Thymus (tissue), 11 donors: ENCODE measurements at regions not wholly inside any gene's neighbourhood (a gene's known extent, or its start where the extent isn't known, plus 50 kb on each side); places are given as distances from the start of the nearest gene placed in this dataset.

ENCODE experiments used
- DNase-seq, 9 donors: peaks; one replicate each; pipeline ENCODE4 v3.0.0-alpha.2; 2013; ENCODE audit warnings: low spot score in 9 of 9, low read depth in 6 of 9, missing footprints in 1 of 9
- H3K27ac ChIP-seq, 2 donors: one replicate each; pipeline ENCODE4 v1.5.1; 2013; ENCODE audit warnings: control low read depth in 1 of 2, low read depth in 1 of 2, low read length in 1 of 2, mild to moderate bottlenecking in 1 of 2, moderate library complexity in 1 of 2
- H3K27me3 ChIP-seq, 2 donors: one replicate each; pipeline ENCODE4 v1.5.1; 2013; ENCODE audit warnings: low read length in 1 of 2; ENCODE audit not compliant: control insufficient read depth in 2 of 2, insufficient read depth in 1 of 2
- H3K36me3 ChIP-seq, 2 donors: one replicate each; pipeline ENCODE4 v1.5.1; 2013; ENCODE audit warnings: low read length in 1 of 2, mild to moderate bottlenecking in 1 of 2, moderate library complexity in 1 of 2; ENCODE audit not compliant: control insufficient read depth in 2 of 2, insufficient read depth in 2 of 2
- H3K4me1 ChIP-seq, 2 donors: one replicate each; pipeline ENCODE4 v1.5.1; 2013; ENCODE audit warnings: low read length in 2 of 2; ENCODE audit not compliant: control insufficient read depth in 2 of 2, insufficient read depth in 2 of 2
- H3K4me3 ChIP-seq, 2 donors: one replicate each; pipeline ENCODE4 v1.5.1; 2013; ENCODE audit warnings: low read length in 2 of 2, control low read depth in 1 of 2, mild to moderate bottlenecking in 1 of 2
- H3K9me3 ChIP-seq, 2 donors: one replicate each; pipeline ENCODE4 v1.5.1; 2013; ENCODE audit warnings: low read length in 1 of 2, mild to moderate bottlenecking in 1 of 2; ENCODE audit not compliant: control insufficient read depth in 2 of 2, insufficient read depth in 1 of 2
- WGBS: extraction: QIAGEN DNeasy Blood & Tissue Kit; methylation state at CpG from one replicate; pipeline ENCODE4 v1.1.7; 2013; 5-methylcytosine and 5-hydroxymethylcytosine counted together
- donor health status: healthy.

DNA sequence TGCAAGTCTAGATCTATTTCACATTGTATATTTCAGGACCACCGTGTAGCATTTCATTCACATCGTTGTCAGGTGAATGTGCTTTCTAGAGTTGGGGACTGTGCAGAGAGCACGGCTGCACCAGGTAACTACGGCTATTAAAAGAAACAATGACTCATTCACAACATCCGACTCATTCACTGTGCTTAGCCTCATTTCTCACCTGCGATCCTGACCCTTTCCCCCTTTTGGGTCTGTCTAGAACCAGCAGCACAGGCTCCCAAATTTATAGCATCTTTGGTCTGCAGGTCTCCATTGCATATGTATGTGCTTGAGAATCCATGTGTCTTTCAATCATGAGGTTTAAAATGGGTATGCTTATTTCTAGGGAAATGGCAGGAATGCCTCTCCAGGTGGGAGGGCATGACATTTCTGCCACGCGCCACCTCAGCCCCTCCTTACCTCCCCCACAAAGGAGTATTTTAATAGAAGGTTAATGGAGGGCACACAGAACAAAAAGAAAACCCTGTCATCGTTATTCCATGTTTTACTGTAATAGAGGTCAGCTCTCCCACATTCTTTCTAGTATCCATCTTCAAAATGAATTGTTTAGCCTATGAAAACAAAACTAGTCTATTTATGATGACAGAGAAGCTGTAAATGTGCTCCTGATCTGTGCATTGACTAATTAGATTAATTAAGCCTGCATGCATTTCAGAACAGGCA lies 246.7 kb upstream of the EPHA4 start:
- WGBS = 81% methylated on average over 9 of the region's 9 CpGs
- H3K36me3 ChIP-seq = no peaks in the 10 kb centered on the region
- H3K27me3 ChIP-seq = no peaks in the 10 kb centered on the region
- no peak overlapping the region for H3K27ac ChIP-seq
- no peaks in the 10 kb centered on the region for H3K4me1 ChIP-seq
- no peak overlapping the region for H3K4me3 ChIP-seq
- DNase-seq = no peak
- no peaks in the 10 kb centered on the region for H3K9me3 ChIP-seq

DNA sequence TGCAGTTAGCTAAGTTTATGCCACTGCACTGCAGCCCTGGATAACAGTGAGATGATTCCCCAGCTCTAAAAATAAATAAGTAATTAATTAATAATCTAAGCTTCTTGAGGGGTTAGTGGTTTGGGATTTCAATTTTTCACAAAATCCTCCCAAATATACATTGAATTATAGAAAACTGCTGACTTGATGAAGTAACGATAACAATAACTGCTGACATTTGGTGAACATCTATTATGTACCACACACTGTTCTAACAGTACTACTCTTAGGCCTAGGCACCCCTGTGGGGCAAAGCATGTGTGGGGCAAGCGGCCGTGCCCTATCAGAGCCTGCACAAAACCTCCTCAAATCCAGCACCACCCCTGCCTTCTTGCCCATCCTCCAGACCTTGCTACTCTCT lies 245.8 kb upstream of the EPHA4 start:
- DNase-seq = no peak
- no peak overlapping the region for H3K4me3 ChIP-seq
- no peaks in the 10 kb centered on the region for H3K36me3 ChIP-seq
- H3K9me3 ChIP-seq = no peaks in the 10 kb centered on the region
- H3K4me1 ChIP-seq = no peaks in the 10 kb centered on the region
- WGBS = 96% methylated on average over 3 of the region's 3 CpGs
- H3K27me3 ChIP-seq = no peaks in the 10 kb centered on the region
- no peak overlapping the region for H3K27ac ChIP-seq

DNA sequence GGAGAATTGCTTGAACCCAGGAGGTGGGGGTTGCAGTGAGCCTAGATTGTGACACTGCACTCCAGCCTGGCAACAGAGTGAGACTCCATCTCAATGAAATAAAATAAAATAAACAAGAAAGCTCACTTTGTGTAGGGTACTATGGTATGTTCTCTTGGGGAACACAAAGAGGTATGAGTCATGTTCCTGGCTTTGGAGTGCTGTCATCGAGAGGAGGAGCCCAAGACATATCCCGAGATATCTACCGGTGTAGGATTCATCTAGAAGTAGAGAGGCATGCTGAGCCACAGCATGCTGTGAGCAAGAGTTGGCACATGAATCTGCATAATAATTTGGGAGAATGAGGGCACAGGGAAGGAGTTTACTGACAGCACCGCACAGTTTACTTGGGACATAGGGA lies 244.9 kb upstream of the EPHA4 start:
- H3K9me3 ChIP-seq = no peaks in the 10 kb centered on the region
- no peak overlapping the region for H3K4me3 ChIP-seq
- WGBS = 97% methylated on average over 4 of the region's 4 CpGs
- H3K27me3 ChIP-seq = no peaks in the 10 kb centered on the region
- no peaks in the 10 kb centered on the region for H3K36me3 ChIP-seq
- no peaks in the 10 kb centered on the region for H3K4me1 ChIP-seq
- no peak for DNase-seq
- no peak overlapping the region for H3K27ac ChIP-seq

DNA sequence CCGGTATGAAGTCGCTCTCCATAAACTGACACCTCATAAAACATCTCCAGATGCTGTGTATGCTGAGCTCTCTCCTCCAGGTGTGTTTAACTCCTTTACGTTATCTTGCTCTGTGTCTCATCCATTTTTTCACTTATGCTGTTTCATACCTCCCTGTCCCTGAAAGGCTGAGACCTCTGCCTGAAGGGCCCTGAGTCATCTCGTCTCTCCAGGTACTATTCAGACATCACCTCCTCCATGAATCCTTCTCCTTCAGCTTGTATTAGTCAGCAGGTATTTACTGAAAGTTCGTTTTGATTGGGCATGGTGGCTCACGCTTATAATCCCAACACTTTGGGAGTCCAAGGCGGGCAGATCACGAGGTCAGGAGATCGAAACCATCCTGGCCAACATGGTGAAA lies 244.5 kb upstream of the EPHA4 start:
- no peak overlapping the region for H3K27ac ChIP-seq
- H3K36me3 ChIP-seq = no peaks in the 10 kb centered on the region
- H3K4me3 ChIP-seq = no peak overlapping the region
- WGBS = 87% methylated on average over 9 of the region's 9 CpGs
- H3K4me1 ChIP-seq = no peaks in the 10 kb centered on the region
- no peaks in the 10 kb centered on the region for H3K27me3 ChIP-seq
- DNase-seq = no peak
- H3K9me3 ChIP-seq = no peaks in the 10 kb centered on the region

DNA sequence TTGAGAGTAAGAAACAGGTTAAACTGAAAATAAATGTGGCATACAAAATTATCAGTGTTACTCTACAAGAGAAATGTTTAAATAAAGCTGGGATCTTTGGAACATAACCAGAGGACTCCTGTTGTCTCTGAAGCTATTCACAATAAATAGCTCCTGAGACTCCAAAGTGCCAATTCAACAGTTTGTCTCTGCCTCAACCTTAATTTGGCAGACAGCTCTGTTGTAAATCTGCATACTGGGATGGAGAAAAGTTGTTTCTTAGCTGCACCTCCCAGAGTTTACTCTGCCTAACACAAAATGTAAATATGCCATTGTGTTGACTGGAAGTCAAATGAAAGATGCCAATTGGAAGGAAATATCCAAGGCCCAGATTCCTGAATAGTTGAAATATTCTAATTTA lies 238.5 kb upstream of the EPHA4 start:
- no peaks in the 10 kb centered on the region for H3K36me3 ChIP-seq
- no peaks in the 10 kb centered on the region for H3K9me3 ChIP-seq
- no peaks in the 10 kb centered on the region for H3K4me1 ChIP-seq
- no peak for DNase-seq
- no peak overlapping the region for H3K27ac ChIP-seq
- H3K27me3 ChIP-seq = no peaks in the 10 kb centered on the region
- no peak overlapping the region for H3K4me3 ChIP-seq

DNA sequence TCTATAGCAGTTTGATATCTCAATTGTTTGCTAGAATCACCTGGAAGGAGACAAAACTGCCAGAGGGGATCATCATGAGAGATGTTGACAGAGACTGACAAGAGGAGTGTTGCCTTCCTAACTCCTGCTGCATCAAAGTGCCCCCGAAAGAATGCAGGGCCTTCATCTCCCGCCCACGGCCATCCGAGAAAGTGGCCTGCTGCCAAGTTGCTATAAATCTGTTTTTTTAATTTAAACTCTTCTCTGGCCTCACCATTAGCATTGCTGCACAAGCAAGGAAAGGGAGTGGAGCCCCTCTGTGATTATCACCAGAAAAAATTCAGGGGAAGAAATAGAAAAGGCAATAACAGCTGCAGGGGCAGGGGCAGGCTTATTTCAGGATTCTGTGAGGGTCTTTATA lies 238.1 kb upstream of the EPHA4 start:
- DNase-seq = no peak
- Histone ChIP-seq H3K9me3 (no peaks in the 10 kb centered on the region), H3K4me1 (no peaks in the 10 kb centered on the region), H3K27ac (no peak overlapping the region), H3K27me3 (no peaks in the 10 kb centered on the region), H3K4me3 (no peak overlapping the region), H3K36me3 (no peaks in the 10 kb centered on the region)
- WGBS = 85% methylated on average over 4 of the region's 4 CpGs

DNA sequence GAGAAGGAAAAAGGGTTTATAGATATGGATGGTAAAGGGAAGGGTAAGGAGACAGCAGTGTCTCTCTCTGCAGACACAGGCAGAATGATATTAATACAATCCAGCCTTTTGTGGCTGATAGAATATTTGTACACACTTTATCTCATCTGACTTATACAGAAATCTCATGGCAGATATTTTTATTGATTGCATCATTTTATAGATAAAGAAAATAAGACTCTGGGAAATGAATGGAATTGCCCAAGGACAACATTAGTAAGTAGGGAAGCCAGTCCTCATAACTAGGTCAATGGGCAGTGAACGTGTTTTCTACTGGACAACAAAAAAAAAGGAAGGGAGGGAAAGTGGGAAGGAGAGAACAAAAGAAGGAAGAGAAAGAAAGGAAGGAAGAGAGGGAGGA lies 236.4 kb upstream of the EPHA4 start:
- no peak overlapping the region for H3K27ac ChIP-seq
- no peaks in the 10 kb centered on the region for H3K4me1 ChIP-seq
- no peaks in the 10 kb centered on the region for H3K27me3 ChIP-seq
- H3K36me3 ChIP-seq = no peaks in the 10 kb centered on the region
- H3K4me3 ChIP-seq = no peak overlapping the region
- WGBS = 62% methylated on average over 1 of the region's 1 CpG
- DNase-seq = no peak
- H3K9me3 ChIP-seq = no peaks in the 10 kb centered on the region

DNA sequence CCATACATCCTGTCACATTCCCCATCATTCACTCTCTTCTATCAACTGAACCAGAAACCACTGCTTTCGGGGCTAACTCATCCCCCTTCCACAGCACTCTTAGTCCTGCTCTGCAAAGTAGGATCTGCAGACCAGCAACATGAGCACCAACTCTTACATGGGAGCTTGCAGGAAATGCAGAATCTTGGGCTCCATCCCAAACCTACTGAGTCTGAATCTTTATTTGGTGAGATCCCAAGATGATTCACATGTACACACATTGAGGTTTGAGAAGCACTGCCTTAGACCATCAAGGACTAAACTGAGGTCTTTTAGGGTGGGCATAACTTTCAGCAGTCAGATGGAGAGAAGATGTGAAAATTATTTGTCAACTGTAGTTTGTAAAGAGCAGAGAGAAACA lies 235.6 kb upstream of the EPHA4 start:
- 89% methylated on average over 1 of the region's 1 CpG for WGBS
- Histone ChIP-seq H3K4me3 (no peak overlapping the region), H3K9me3 (no peaks in the 10 kb centered on the region), H3K27ac (no peak overlapping the region), H3K36me3 (no peaks in the 10 kb centered on the region), H3K27me3 (no peaks in the 10 kb centered on the region), H3K4me1 (no peaks in the 10 kb centered on the region)
- no peak for DNase-seq

DNA sequence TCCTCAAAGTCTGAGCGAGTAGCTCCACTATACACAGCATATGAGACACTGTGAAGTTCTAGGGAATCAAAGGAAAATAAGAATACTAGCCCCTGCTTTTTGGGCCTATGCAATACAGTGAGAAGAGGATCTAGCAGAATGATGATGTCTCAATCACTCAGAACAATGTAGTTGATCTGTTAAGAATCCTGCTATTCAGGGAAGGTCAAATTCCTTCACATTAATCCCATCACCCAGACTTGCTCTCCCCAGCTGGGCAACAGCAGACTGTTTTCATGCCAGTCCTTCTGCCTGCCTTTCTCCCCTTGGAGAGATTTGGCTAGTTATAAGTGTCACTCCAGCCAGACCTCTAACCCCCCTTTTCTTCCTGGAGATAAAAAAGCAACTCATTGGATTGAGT lies 230.0 kb upstream of the EPHA4 start:
- H3K27me3 ChIP-seq = no peaks in the 10 kb centered on the region
- H3K4me1 ChIP-seq = no peaks in the 10 kb centered on the region
- no peak overlapping the region for H3K4me3 ChIP-seq
- H3K36me3 ChIP-seq = no peaks in the 10 kb centered on the region
- no peak for DNase-seq
- 88% methylated on average over 1 of the region's 1 CpG for WGBS
- no peaks in the 10 kb centered on the region for H3K9me3 ChIP-seq
- H3K27ac ChIP-seq = no peak overlapping the region
